GM12872 (cell line): ENCODE measurements at regions not wholly inside any gene's neighbourhood (a gene's known extent, or its start where the extent isn't known, plus 50 kb on each side); places are given as distances from the start of the nearest gene placed in this dataset.

Source experiments
- TF ChIP-seq, protein P1 (sequence below): IDR thresholded peaks from 3 replicates; pipeline ENCODE4 v1.5.1; 2011; ENCODE audit warnings: low read depth, mild to moderate bottlenecking, low read length, moderate library complexity; ENCODE audit not compliant: insufficient read depth

DNA sequence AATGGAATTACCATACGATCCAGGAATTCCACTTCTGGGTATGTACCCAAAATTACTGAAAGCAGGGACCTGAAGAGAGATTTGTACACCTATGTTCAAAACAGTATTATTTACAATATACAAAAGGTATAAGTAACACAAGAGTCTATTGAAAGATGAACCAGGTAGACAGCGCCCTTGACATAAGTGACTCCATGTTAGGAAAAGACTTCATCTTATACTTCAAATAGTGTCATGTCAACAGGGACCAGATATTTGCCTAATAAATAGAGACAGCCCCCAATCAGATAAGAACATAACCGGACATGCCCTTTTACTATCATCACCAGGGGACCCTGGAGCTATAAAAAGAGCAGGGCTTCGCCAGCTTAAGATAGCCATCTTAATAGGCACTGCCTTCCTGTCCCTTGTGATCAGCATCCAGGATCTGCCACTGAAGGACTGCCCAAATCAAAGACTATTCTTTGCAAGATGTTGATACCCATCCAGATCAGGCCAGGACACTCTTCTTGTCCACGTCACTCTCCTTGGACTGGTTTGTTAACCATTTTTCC lies 309.0 kb upstream of the SULF2 start:
- TF ChIP-seq, protein P1, sequence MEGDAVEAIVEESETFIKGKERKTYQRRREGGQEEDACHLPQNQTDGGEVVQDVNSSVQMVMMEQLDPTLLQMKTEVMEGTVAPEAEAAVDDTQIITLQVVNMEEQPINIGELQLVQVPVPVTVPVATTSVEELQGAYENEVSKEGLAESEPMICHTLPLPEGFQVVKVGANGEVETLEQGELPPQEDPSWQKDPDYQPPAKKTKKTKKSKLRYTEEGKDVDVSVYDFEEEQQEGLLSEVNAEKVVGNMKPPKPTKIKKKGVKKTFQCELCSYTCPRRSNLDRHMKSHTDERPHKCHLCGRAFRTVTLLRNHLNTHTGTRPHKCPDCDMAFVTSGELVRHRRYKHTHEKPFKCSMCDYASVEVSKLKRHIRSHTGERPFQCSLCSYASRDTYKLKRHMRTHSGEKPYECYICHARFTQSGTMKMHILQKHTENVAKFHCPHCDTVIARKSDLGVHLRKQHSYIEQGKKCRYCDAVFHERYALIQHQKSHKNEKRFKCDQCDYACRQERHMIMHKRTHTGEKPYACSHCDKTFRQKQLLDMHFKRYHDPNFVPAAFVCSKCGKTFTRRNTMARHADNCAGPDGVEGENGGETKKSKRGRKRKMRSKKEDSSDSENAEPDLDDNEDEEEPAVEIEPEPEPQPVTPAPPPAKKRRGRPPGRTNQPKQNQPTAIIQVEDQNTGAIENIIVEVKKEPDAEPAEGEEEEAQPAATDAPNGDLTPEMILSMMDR, result no peak

DNA sequence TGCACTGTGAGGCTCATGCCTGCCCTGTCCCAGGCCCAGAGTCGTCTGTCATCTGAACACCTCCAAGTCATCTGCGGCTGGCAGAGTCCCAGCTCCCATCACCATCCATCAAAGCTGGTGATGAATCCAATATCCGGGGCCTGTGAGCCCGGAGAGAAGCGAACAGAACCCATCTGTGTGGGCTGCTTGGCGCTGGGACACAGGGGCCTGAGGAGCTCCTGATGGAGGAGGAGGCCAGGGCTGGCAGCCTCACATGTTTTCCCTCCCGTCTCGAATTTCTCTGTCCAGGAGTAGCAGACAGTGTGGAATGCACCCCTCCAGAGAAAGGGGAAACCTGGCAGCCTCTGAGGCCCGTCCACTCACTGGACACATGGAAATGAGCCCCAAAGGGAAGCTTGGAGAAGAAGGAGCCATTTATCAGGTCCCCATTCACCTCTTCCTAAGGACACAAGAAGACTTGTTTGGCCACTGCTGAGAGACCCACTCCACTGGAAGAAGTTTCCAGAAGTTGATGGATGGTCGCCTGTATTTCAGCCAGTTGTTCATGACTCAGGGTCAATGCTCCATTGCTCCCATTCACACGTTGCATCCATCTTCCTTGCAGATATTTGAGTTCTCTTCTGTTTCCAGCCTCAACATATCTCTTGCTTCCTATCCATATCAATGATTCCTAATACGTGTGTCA lies 307.5 kb upstream of the SULF2 start:
- TF ChIP-seq, protein P1, result no peak

DNA sequence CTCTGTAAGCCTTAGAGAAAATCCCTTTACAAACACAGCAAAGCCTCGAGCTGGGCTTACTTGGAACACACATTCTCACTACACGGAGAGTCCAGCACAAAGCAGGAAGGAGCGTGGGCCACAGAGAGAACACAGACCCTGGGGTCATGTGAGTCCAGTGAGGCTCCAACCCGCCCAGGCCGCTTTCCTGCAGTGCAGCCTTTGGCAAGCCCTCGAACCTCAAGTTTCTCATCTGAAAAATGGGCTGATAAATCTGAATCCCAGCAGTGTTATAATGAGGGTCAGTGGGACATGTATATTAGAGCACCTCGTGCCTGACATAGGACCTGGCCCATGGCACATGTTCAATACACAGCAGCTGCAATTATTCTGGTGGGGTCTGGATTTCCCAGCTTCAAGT lies 305.5 kb upstream of the SULF2 start:
- TF ChIP-seq, protein P1, result no peak

DNA sequence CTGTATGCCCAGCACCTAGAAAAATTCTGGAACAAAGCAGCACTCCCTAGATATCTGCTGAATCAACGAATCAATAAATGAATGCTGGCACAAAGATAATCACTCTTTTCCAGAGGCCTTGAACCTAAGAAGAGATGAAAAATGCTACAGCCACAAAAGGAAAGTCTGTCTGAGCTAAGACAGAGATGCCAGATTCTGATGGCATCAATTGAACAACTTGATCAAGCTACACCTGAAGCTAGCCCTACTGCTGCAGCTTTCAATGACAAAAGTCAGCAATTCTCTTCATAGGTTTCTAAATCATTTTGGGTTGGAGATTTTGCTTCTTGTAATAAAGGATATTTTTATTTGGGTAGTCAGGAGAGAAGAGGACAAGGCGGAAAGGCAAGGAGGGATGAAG lies 305.0 kb upstream of the SULF2 start:
- TF ChIP-seq, protein P1, result no peak

DNA sequence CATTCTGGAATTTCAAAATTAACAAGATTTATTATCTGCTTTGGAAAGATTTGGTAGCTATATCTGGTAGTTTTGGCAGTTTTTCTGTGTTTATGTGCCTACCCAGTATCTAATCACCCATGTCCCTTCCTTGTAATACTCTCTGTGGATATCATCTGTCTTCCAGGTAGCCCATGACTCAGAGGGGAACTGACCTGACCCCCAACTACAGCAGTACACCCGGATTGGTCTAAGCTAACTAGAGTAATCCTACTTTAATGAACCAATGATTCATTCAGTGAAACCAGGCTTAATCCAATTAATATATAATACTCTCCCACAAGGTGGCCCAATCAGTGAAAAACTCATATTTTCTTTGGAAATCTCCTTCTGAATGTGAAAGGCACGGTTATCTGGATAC lies 295.3 kb upstream of the SULF2 start:
- TF ChIP-seq, protein P1, result no peak

DNA sequence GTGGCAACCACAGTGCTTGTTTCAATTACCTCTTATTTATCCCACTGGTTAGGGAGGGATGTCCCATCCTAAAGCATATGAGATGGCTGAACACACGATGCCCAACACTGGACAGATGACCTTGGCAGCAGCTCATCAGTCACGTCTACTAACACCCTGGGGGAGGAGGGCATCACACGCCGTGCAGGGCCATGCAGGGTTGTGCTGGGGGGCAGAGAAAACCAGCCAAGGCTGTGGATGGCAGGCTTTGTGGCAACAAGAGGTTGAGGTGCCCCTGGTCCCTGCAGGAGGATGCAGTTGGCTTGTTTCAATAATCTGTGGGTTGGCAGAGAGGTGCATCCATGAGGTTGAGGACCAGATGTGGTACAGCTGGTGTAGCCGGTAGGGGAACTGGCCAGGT lies 293.7 kb upstream of the SULF2 start:
- TF ChIP-seq, protein P1, result no peak

DNA sequence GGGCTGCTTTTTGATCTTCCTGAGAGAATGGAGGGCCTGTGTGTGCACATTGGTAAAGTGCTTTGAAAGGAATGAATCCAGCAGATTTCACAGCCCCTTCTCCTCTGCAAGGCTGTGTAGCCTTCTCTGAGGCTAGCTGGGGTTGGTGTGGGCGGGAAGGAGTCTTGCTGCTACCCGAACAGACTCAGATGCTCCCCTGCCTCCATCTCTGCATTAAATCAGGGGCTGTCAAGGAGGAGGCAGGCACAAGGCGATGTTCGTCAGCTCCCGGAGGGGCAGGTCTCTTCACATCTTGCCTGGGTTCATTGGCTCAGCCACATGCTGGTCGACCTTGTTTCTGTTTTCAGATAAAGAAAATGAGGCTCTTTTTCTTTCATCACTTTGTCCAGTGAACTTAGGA lies 291.5 kb upstream of the SULF2 start:
- TF ChIP-seq, protein P1, result no peak
